ENCODE measurements at regions not wholly inside any gene's neighbourhood (a gene's known extent, or its start where the extent isn't known, plus 50 kb on each side); places are given as distances from the start of the nearest gene placed in this dataset.
"Not testable (repeated sequence)": the region's sequence is repeated elsewhere in the genome, so short reads cannot be mapped to it uniquely, and the experiment has no call there.

GRCh38 chr7:97234494-97234893, 117.0 kb downstream of the SDHAF3 start:
- not testable (repeated sequence) for DNase-seq (ENCODE audit: extremely low read depth, low read depth)

GRCh38 chr7:97246317-97246716, 128.8 kb downstream of the SDHAF3 start:
- DNase-seq (ENCODE audit: extremely low read depth, low read depth): no peak

- DNase-seq (ENCODE audit: extremely low read depth, low read depth): not testable (repeated sequence)
These were observed 140.7 kb downstream of the SDHAF3 start for GRCh38 chr7:97258187-97258586.

- DNase-seq (ENCODE audit: extremely low read depth, low read depth): no peak
These were observed 152.2 kb downstream of the SDHAF3 start for GRCh38 chr7:97269741-97270140.

- no peak for DNase-seq (ENCODE audit: extremely low read depth, low read depth)
These were observed 152.8 kb downstream of the SDHAF3 start for GRCh38 chr7:97270280-97270679.

- DNase-seq (ENCODE audit: extremely low read depth, low read depth): no peak
These were observed 154.1 kb downstream of the SDHAF3 start for GRCh38 chr7:97271619-97272018.

GRCh38 chr7:97272237-97272975, 154.9 kb downstream of the SDHAF3 start:
- no peak for DNase-seq (ENCODE audit: extremely low read depth, low read depth)

GRCh38 chr7:97275475-97275874, 158.0 kb downstream of the SDHAF3 start:
- DNase-seq (ENCODE audit: extremely low read depth, low read depth): no peak

- no peak for DNase-seq (ENCODE audit: extremely low read depth, low read depth)
These were observed 163.5 kb downstream of the SDHAF3 start for GRCh38 chr7:97280950-97281349.

GRCh38 chr7:97285348-97285747, 167.8 kb downstream of the SDHAF3 start:
- DNase-seq (ENCODE audit: extremely low read depth, low read depth): no peak

GRCh38 chr7:97293031-97293430, 175.5 kb downstream of the SDHAF3 start:
- no peak for DNase-seq (ENCODE audit: extremely low read depth, low read depth)

GRCh38 chr7:97298561-97298960, 181.1 kb downstream of the SDHAF3 start:
- DNase-seq (ENCODE audit: extremely low read depth, low read depth): peak; percentile 21

GRCh38 chr7:97305589-97305988, 188.1 kb downstream of the SDHAF3 start:
- no peak for DNase-seq (ENCODE audit: extremely low read depth, low read depth)

GRCh38 chr7:97307521-97308108, 190.1 kb downstream of the SDHAF3 start:
- DNase-seq (ENCODE audit: extremely low read depth, low read depth): peak; percentile 14

- no peak for DNase-seq (ENCODE audit: extremely low read depth, low read depth)
These were observed 196.4 kb downstream of the SDHAF3 start for GRCh38 chr7:97313900-97314299.

GRCh38 chr7:97317575-97317974, 200.1 kb downstream of the SDHAF3 start:
- DNase-seq (ENCODE audit: extremely low read depth, low read depth): no peak

GRCh38 chr7:97329871-97330270, 212.4 kb downstream of the SDHAF3 start:
- DNase-seq (ENCODE audit: extremely low read depth, low read depth): not testable (repeated sequence)

GRCh38 chr7:97337849-97338248, 220.4 kb downstream of the SDHAF3 start:
- DNase-seq (ENCODE audit: extremely low read depth, low read depth): no peak

- peak; percentile 32 for DNase-seq (ENCODE audit: extremely low read depth, low read depth)
These were observed 225.0 kb downstream of the SDHAF3 start for GRCh38 chr7:97342512-97342911.

GRCh38 chr7:97346349-97346748, 228.9 kb downstream of the SDHAF3 start:
- no peak for DNase-seq (ENCODE audit: extremely low read depth, low read depth)

GRCh38 chr7:97351488-97351887, 234.0 kb downstream of the SDHAF3 start:
- no peak for DNase-seq (ENCODE audit: extremely low read depth, low read depth)

GRCh38 chr7:97357459-97357858, 240.0 kb downstream of the SDHAF3 start:
- no peak for DNase-seq (ENCODE audit: extremely low read depth, low read depth)
